Hepatocyte (in vitro differentiated cells): ENCODE measurements at regions not wholly inside any gene's neighbourhood (a gene's known extent, or its start where the extent isn't known, plus 50 kb on each side); places are given as distances from the start of the nearest gene placed in this dataset.

Source experiments
- EZH2 ChIP-seq: fragments of 200-600 bp; sonication (generic); IDR thresholded peaks from 2 replicates; pipeline ENCODE4 v1.6.1; 2016; ENCODE audit warnings: antibody characterized with exemption, mild to moderate bottlenecking, borderline replicate concordance
- EZH2phosphoT487 ChIP-seq: fragments of 200-600 bp; sonication (generic); IDR thresholded peaks from one replicate; pipeline ENCODE4 v1.6.1; 2018; ENCODE audit warnings: antibody characterized with exemption, mild to moderate bottlenecking, low read depth, moderate library complexity; ENCODE audit not compliant: unreplicated experiment, severe bottlenecking
- TF ChIP-seq, protein P1 (sequence below): fragments of 200-600 bp; sonication (generic); IDR thresholded peaks from 2 replicates; pipeline ENCODE4 v1.5.1; 2016; ENCODE audit warnings: antibody characterized with exemption, mild to moderate bottlenecking; ENCODE audit not compliant: poor library complexity

DNA sequence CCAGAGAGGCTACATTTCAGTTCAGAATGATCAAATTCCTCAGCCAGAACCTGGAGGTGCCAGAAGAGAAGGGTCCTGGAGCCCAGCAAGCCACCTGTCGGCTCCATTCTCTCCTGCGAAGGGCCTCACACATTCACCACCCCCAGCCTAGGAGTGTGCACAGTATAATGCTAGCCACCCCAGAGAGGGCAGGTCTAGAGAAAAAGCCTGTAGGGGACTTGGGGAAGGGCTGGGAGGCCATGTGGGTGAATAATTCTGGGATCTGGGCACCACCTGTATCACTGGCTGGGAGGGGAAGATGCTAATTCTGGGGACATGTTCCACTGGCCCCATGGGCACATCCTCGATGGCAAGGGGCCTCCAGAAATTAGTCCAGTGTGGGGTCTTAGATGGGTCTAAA is 127.6 kb upstream of the HNMT start:
- TF ChIP-seq, protein P1, sequence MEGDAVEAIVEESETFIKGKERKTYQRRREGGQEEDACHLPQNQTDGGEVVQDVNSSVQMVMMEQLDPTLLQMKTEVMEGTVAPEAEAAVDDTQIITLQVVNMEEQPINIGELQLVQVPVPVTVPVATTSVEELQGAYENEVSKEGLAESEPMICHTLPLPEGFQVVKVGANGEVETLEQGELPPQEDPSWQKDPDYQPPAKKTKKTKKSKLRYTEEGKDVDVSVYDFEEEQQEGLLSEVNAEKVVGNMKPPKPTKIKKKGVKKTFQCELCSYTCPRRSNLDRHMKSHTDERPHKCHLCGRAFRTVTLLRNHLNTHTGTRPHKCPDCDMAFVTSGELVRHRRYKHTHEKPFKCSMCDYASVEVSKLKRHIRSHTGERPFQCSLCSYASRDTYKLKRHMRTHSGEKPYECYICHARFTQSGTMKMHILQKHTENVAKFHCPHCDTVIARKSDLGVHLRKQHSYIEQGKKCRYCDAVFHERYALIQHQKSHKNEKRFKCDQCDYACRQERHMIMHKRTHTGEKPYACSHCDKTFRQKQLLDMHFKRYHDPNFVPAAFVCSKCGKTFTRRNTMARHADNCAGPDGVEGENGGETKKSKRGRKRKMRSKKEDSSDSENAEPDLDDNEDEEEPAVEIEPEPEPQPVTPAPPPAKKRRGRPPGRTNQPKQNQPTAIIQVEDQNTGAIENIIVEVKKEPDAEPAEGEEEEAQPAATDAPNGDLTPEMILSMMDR = no peak
- no peak for TF ChIP-seq EZH2
- no peak for TF ChIP-seq EZH2phosphoT487
